NB4 (cell line): ENCODE measurements at regions not wholly inside any gene's neighbourhood (a gene's known extent, or its start where the extent isn't known, plus 50 kb on each side); places are given as distances from the start of the nearest gene placed in this dataset.

Experiments used
- DNase-seq: peaks from one replicate; pipeline ENCODE4 v3.0.0; 2010; ENCODE audit warnings: low read depth
- H3K4me3 ChIP-seq: one replicate; pipeline ENCODE4 v1.5.1; 2011; ENCODE audit warnings: mild to moderate bottlenecking, low read depth, low read length, moderate library complexity
- CTCF ChIP-seq: IDR thresholded peaks from one replicate; pipeline ENCODE4 v1.5.1; 2012; ENCODE audit warnings: low read depth, low read length
- MAX ChIP-seq: IDR thresholded peaks from 2 replicates; pipeline ENCODE4 v1.6.1; 2011; ENCODE audit warnings: low read depth, low read length
- MYC ChIP-seq: IDR thresholded peaks from 2 replicates; pipeline ENCODE4 v1.6.1; 2011; ENCODE audit warnings: low read depth, low read length
- POLR2A ChIP-seq: IDR thresholded peaks from 2 replicates; pipeline ENCODE4 v1.6.1; 2011; ENCODE audit warnings: mild to moderate bottlenecking; ENCODE audit not compliant: insufficient read length; ENCODE audit errors: extremely low read depth

- no peak for DNase-seq
Measured at GRCh38 chr7:131131012-131131745, 196.5 kb upstream of the MKLN1 start.

GRCh38 chr7:131131746-131132431, 195.8 kb upstream of the MKLN1 start:
- TF ChIP-seq POLR2A, result no peak
- TF ChIP-seq CTCF, result no peak
- DNase-seq, result no peak
- no peak overlapping the region for H3K4me3 ChIP-seq

More at GRCh38 chr7:131131012-131131745, 196.5 kb upstream of the MKLN1 start:
- no peak overlapping the region for H3K4me3 ChIP-seq
- no peak for TF ChIP-seq MYC
- no peak for TF ChIP-seq POLR2A
- no peak for TF ChIP-seq CTCF
- TF ChIP-seq MAX, result no peak

GRCh38 chr7:131139462-131139861, 188.2 kb upstream of the MKLN1 start:
- DNase-seq, result no peak
- no peak for TF ChIP-seq POLR2A
- no peak for TF ChIP-seq CTCF
- TF ChIP-seq MYC, result no peak
- TF ChIP-seq MAX, result no peak
- H3K4me3 ChIP-seq, result no peak overlapping the region

- no peak for DNase-seq
- TF ChIP-seq POLR2A (no peak), MYC (no peak), CTCF (no peak), MAX (no peak)
- H3K4me3 ChIP-seq, result no peak overlapping the region
Measured at GRCh38 chr7:131141443-131141967, 186.2 kb upstream of the MKLN1 start.

- H3K4me3 ChIP-seq, result no peak overlapping the region
- no peak for DNase-seq
- TF ChIP-seq POLR2A (no peak), MAX (no peak), MYC (no peak), CTCF (no peak)
Measured at GRCh38 chr7:131143869-131144268, 183.8 kb upstream of the MKLN1 start.
